Esophagus muscularis mucosa (tissue), 4 donors: ENCODE measurements at regions not wholly inside any gene's neighbourhood (a gene's known extent, or its start where the extent isn't known, plus 50 kb on each side); places are given as distances from the start of the nearest gene placed in this dataset.

ENCODE experiments used
- DNase-seq: peaks from one replicate; pipeline ENCODE4 v3.0.0-alpha.2; 2017; ENCODE audit errors: extremely low spot score
- H3K27ac ChIP-seq, 4 donors: fragments of 200-600 bp; sonication (generic); replicated peaks in 1 of 4; 1 replicate in 3 of 4; 2 replicates in 1 of 4; pipeline ENCODE4 v1.5.1; 2016 to 2019; ENCODE audit warnings: mild to moderate bottlenecking in 1 of 4
- H3K27me3 ChIP-seq, 4 donors: fragments of 200-600 bp; sonication (generic); one replicate each; pipeline versions ENCODE4 v1.5.1 to v1.6.0; 2016 to 2019
- H3K36me3 ChIP-seq, 4 donors: fragments of 200-600 bp; sonication (generic); one replicate each; pipeline ENCODE4 v1.5.1; 2016 to 2019
- H3K4me1 ChIP-seq, 4 donors: fragments of 200-600 bp; sonication (generic); one replicate each; pipeline ENCODE4 v1.5.1; 2016 to 2019
- H3K4me3 ChIP-seq, 4 donors: fragments of 200-600 bp; sonication (generic); 1 replicate in 2 of 4; 2 replicates in 2 of 4; pipeline ENCODE4 v1.5.1; 2016 to 2019; ENCODE audit warnings: mild to moderate bottlenecking in 4 of 4, moderate library complexity in 1 of 4
- H3K9me3 ChIP-seq, 4 donors: fragments of 200-600 bp; sonication (generic); 1 replicate in 3 of 4; 2 replicates in 1 of 4; pipeline ENCODE4 v1.5.1; 2016 to 2019
- EP300 ChIP-seq: sonication (generic); formaldehyde crosslinking; IDR thresholded peaks from one replicate; pipeline ENCODE4 v1.6.1; 2017; ENCODE audit warnings: antibody characterized with exemption
- POLR2A ChIP-seq: fragments of 450-650 bp; IDR thresholded peaks from one replicate; pipeline ENCODE4 v1.6.1; 2017; ENCODE audit warnings: antibody characterized with exemption, moderate library complexity, mild to moderate bottlenecking, low read depth
- POLR2AphosphoS5 ChIP-seq, 2 donors: sonication (generic); formaldehyde crosslinking; IDR thresholded peaks; one replicate each; pipeline ENCODE4 v1.6.1; 2017; ENCODE audit warnings: antibody characterized with exemption in 2 of 2
- WGBS: methylation state at CpG from one replicate; pipeline ENCODE4 v1.1.5; 2018; 5-methylcytosine and 5-hydroxymethylcytosine counted together
- intact Hi-C: fragments of 100-400 bp; cut with DNase I; formaldehyde crosslinking; loops from one replicate; pipeline ENCODE4 v1.15.1; 2023
- TF ChIP-seq, protein P1 (sequence below), 3 experiments: fragments of 200-600 bp in 2 of 3; fragments of 450-650 bp in 1 of 3; sonication (generic) in 2 of 3; IDR thresholded peaks; one replicate each; pipeline ENCODE4 v1.5.1; 2017 to 2019; ENCODE audit warnings: antibody characterized with exemption in 3 of 3, mild to moderate bottlenecking in 2 of 3, moderate library complexity in 1 of 3

DNA sequence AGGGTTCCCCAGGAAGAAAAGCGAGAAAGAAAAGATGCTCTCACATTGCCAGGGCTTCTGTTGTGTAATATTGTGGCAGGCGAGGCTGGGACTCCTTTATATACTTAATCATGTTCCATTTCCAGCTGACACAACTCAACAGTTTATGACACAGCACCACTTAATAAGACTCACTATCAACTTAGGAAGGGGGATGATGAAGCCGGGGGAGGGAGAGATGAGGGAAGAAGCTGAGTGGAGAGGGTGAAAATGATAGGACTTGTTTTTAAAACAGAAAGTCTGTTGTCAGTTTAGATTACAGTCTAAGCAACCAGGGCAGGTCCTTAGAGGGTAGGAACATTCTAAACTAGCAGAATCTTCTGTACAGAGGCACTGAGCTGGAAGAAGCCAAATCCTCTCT, 397.0 kb downstream of the NXPE2 start:
- WGBS, result 66% methylated on average over 3 of the region's 3 CpGs
- no peaks in the 10 kb centered on the region for H3K36me3 ChIP-seq
- no peaks in the 10 kb centered on the region for H3K9me3 ChIP-seq
- no peak for DNase-seq
- TF ChIP-seq POLR2A, result no peak
- no peak for TF ChIP-seq POLR2AphosphoS5 (IDR thresholded peaks at IDR 0.05)
- TF ChIP-seq, protein P1, sequence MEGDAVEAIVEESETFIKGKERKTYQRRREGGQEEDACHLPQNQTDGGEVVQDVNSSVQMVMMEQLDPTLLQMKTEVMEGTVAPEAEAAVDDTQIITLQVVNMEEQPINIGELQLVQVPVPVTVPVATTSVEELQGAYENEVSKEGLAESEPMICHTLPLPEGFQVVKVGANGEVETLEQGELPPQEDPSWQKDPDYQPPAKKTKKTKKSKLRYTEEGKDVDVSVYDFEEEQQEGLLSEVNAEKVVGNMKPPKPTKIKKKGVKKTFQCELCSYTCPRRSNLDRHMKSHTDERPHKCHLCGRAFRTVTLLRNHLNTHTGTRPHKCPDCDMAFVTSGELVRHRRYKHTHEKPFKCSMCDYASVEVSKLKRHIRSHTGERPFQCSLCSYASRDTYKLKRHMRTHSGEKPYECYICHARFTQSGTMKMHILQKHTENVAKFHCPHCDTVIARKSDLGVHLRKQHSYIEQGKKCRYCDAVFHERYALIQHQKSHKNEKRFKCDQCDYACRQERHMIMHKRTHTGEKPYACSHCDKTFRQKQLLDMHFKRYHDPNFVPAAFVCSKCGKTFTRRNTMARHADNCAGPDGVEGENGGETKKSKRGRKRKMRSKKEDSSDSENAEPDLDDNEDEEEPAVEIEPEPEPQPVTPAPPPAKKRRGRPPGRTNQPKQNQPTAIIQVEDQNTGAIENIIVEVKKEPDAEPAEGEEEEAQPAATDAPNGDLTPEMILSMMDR (IDR thresholded peaks at IDR 0.05), result no peak
- no peak for TF ChIP-seq EP300
- no peaks in the 10 kb centered on the region for H3K4me1 ChIP-seq
- H3K4me3 ChIP-seq, result no peak overlapping the region
- peaks cover 0 to 21% (median 0%) of the 10 kb centered on the region in 4 donors for H3K27me3 ChIP-seq
- intact Hi-C loops, result no loop called here
- H3K27ac ChIP-seq, result no peak overlapping the region

DNA sequence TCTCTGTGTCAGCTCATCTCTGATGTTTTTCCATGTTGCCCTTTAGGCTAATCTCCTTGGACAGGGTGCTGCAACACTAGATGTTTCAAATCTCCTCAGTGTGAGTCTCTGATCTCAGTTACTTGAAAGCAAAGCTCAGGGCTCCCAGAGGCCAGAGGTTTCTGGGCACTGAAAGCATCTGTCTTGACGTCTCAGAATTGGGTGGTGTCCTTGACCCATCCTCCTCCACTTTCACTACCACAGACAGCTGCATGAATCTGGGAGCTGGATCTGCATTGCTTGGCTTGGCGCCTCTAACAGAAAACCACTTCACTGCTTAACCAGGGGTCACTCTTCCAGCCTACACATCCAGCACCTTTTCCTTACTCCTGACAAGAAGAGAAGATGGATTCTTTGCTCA, 399.4 kb downstream of the NXPE2 start:
- no peak overlapping the region for H3K27ac ChIP-seq
- no peak for DNase-seq
- TF ChIP-seq, protein P1 (IDR thresholded peaks at IDR 0.05), result no peak
- TF ChIP-seq EP300, result no peak
- TF ChIP-seq POLR2AphosphoS5 (IDR thresholded peaks at IDR 0.05), result no peak
- no peak for TF ChIP-seq POLR2A
- H3K4me1 ChIP-seq, result no peaks in the 10 kb centered on the region
- intact Hi-C loops, result no loop called here
- WGBS, result 76% methylated on average over 2 of the region's 2 CpGs
- H3K36me3 ChIP-seq, result no peaks in the 10 kb centered on the region
- H3K4me3 ChIP-seq, result no peak overlapping the region
- H3K27me3 ChIP-seq, result peaks cover 0 to 26% (median 0%) of the 10 kb centered on the region in 4 donors
- H3K9me3 ChIP-seq, result no peaks in the 10 kb centered on the region

DNA sequence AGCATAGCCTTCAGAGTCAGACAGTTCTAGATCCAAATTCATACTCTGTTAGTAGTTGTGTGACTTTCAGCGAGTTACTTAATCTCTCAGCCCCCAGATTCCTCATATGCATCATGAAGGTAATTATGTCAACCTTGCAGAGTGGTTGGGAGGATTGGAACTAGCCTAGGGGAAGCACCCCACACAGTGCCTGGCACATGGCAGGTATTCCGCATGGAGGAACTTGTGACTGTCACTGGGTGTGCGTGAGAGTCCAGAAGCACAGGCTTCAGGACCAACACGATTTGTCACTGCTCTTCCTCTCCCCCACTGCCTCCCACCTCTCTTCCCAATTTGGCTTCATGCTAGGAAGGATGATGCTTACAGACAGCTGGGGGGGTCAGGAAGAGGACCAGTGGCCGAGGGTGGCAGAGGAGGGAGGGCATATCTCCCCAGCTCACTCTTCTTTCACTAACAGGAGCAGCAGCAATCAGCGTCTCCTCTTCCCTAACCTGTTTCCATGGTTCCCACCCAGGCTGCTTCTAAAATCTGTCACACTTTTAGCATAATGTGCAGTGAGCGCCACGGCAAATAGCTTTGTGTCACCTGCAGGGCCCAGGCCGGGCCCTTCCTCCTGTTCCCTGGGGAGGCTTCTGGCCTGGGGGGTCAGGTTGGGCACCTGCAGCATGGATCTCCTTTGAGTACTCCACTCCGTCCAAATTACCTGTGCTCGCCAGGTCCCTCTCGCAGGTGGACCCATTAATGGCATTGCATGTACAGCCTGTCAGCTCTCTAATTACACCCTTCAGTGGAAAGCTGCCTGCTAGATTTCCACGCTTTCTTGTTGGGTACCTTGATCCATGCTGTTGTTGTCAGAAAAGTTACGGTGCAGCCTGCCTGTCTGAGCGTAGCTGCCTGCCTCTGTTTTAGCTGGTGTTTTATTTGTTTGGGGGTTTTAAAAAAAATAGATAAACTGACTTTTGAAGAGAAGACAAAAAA, 400.4 kb downstream of the NXPE2 start:
- H3K9me3 ChIP-seq, result no peaks in the 10 kb centered on the region
- no peak for TF ChIP-seq POLR2A
- TF ChIP-seq EP300, result no peak
- TF ChIP-seq, protein P1 (IDR thresholded peaks at IDR 0.05), result no peak
- H3K27me3 ChIP-seq, result peaks cover 0 to 30% (median 0%) of the 10 kb centered on the region in 4 donors
- H3K27ac ChIP-seq, result no peak overlapping the region
- no peaks in the 10 kb centered on the region for H3K4me1 ChIP-seq
- H3K4me3 ChIP-seq, result no peak overlapping the region
- intact Hi-C loops, result no loop called here
- DNase-seq, result no peak
- no peaks in the 10 kb centered on the region for H3K36me3 ChIP-seq
- 73% methylated on average over 15 of the region's 15 CpGs for WGBS

DNA sequence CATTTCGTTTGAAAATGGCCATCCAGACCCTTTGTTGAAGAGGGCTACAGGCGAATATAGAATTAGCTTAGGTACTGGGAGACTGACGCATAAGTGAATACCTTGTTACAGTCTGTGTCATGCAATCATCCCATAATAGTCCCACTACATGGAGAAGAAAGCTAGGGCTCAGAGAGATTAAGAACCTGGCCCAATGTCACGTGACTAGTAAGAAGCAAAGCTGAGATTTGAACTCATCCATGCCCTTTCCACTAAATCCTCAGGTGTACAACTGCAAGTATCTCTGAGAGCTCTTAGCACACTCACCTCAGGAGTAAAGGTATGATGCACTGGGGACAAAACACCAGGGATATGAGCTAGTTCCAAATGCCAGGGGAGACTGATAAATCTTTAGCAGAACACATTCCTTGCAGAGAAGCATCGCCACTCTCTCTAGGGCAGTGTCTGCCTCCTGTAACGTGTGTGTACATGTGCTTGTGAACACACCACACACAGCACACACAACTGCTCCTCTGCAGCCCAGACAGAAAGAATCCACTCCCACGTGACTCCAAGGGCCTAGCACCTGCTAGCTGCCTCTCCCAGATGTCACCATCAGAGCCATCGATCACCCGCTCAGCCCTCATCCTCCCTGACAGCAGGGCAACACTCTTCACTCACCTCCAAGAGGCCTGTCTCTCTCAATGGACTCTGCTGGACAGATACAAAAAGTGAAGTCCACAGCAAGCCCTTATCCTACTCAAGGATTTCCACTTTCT, 402.8 kb downstream of the NXPE2 start:
- Histone ChIP-seq H3K27ac (no peak overlapping the region), H3K4me3 (no peak overlapping the region), H3K4me1 (peaks cover 0 to 3% (median 0%) of the 10 kb centered on the region in 4 donors), H3K27me3 (peaks cover 0 to 38% (median 0%) of the 10 kb centered on the region in 4 donors), H3K36me3 (no peaks in the 10 kb centered on the region), H3K9me3 (no peaks in the 10 kb centered on the region)
- TF ChIP-seq EP300 (no peak), POLR2A (no peak)
- TF ChIP-seq, protein P1 (IDR thresholded peaks at IDR 0.05), result no peak
- 79% methylated on average over 9 of the region's 9 CpGs for WGBS
- no peak for DNase-seq
- intact Hi-C loops, result no loop called here
